HG03469 (cell line): ENCODE measurements at regions not wholly inside any gene's neighbourhood (a gene's known extent, or its start where the extent isn't known, plus 50 kb on each side); places are given as distances from the start of the nearest gene placed in this dataset.

Source experiments
- ATAC-seq: cut with Tn5 transposase; IDR thresholded peaks from one replicate; pipeline ENCODE4 v1.9.1; 2021; ENCODE audit warnings: mild to moderate bottlenecking, moderate library complexity, moderate number of reproducible peaks; ENCODE audit not compliant: unreplicated experiment

- ATAC-seq, result no peak
Measured at GRCh38 chr14:101002738-101003137, 99.2 kb upstream of the RTL1 start.

- ATAC-seq, result no peak
Measured at GRCh38 chr14:101004176-101004575, 100.7 kb upstream of the RTL1 start.

- ATAC-seq, result no peak
Measured at GRCh38 chr14:101004954-101005353, 101.4 kb upstream of the RTL1 start.

- no peak for ATAC-seq
Measured at GRCh38 chr14:101005447-101005846, 101.9 kb upstream of the RTL1 start.

- ATAC-seq, result no peak
Measured at GRCh38 chr14:101006008-101006407, 102.5 kb upstream of the RTL1 start.

- ATAC-seq, result no peak
Measured at GRCh38 chr14:101007004-101007614, 103.6 kb upstream of the RTL1 start.

GRCh38 chr14:101007765-101008164 is 104.2 kb upstream of the RTL1 start:
- ATAC-seq, result no peak

- ATAC-seq, result no peak
Measured at GRCh38 chr14:101008196-101008595, 104.7 kb upstream of the RTL1 start.

- ATAC-seq, result no peak
Measured at GRCh38 chr14:101008631-101009336, 105.3 kb upstream of the RTL1 start.

- no peak for ATAC-seq
Measured at GRCh38 chr14:101009531-101009930, 106.0 kb upstream of the RTL1 start.

- no peak for ATAC-seq
Measured at GRCh38 chr14:101010293-101010692, 106.8 kb upstream of the RTL1 start.

GRCh38 chr14:101010835-101011234 is 107.3 kb upstream of the RTL1 start:
- ATAC-seq, result no peak

- ATAC-seq, result no peak
Measured at GRCh38 chr14:101017209-101017608, 113.7 kb upstream of the RTL1 start.

GRCh38 chr14:101017806-101018560 is 114.5 kb upstream of the RTL1 start:
- no peak for ATAC-seq

GRCh38 chr14:101018561-101019290 is 115.2 kb upstream of the RTL1 start:
- no peak for ATAC-seq

GRCh38 chr14:101019541-101019940 is 116.0 kb upstream of the RTL1 start:
- ATAC-seq, result no peak

GRCh38 chr14:101019990-101020710 is 116.6 kb upstream of the RTL1 start:
- no peak for ATAC-seq

GRCh38 chr14:101020834-101021370 is 117.4 kb upstream of the RTL1 start:
- ATAC-seq, result no peak

GRCh38 chr14:101022121-101022520 is 118.6 kb upstream of the RTL1 start:
- no peak for ATAC-seq

- ATAC-seq, result no peak
Measured at GRCh38 chr14:101022916-101023435, 119.5 kb upstream of the RTL1 start.
